CD4-positive, alpha-beta T cell (primary cell): ENCODE measurements at regions not wholly inside any gene's neighbourhood (a gene's known extent, or its start where the extent isn't known, plus 50 kb on each side); places are given as distances from the start of the nearest gene placed in this dataset.

ENCODE experiments used
- ATAC-seq: fragments of 200-7000 bp; cut with Tn5 transposase; one replicate; pipeline ENCODE4 v1.10.0; 2022; ENCODE audit warnings: mild to moderate bottlenecking; ENCODE audit not compliant: poor library complexity
- CTCF ChIA-PET: fragments of 350-600 bp; sonication (Branson Sonifier 250); formaldehyde crosslinking; loops from one replicate; lab custom pipeline; 2021; ENCODE audit warnings: antibody characterized with exemption, inconsistent platforms; lab: Charles Lee
- POLR2A ChIA-PET: fragments of 350-600 bp; sonication (Branson Sonifier 250); formaldehyde crosslinking; loops from one replicate; lab custom pipeline; 2021; ENCODE audit warnings: antibody characterized with exemption, inconsistent platforms; lab: Charles Lee
- DNase-seq, 14 experiments: peaks; one replicate each; pipeline ENCODE4 v3.0.0-alpha.2; 2013 to 2020; ENCODE audit warnings: mixed read lengths in 2 of 14
- H3K27ac ChIP-seq, 2 donors: one replicate each; pipeline versions ENCODE4 v1.5.1 to v1.7.0; 2013; ENCODE audit warnings: low read length in 2 of 2, low read depth in 1 of 2, mild to moderate bottlenecking in 1 of 2
- H3K27me3 ChIP-seq, 2 experiments: 1 replicate in 1 of 2; 2 replicates in 1 of 2; pipeline versions ENCODE4 v1.6.1 to v1.7.0; 2013; ENCODE audit warnings: low read length in 2 of 2, control low read depth in 1 of 2, mild to moderate bottlenecking in 1 of 2, moderate library complexity in 1 of 2; ENCODE audit not compliant: insufficient read depth in 2 of 2, control insufficient read depth in 1 of 2
- H3K36me3 ChIP-seq: one replicate; pipeline ENCODE4 v1.6.1; 2013; ENCODE audit warnings: low read length, control low read depth; ENCODE audit not compliant: insufficient read depth
- H3K4me1 ChIP-seq: one replicate; pipeline ENCODE4 v1.6.1; 2013; ENCODE audit warnings: low read length, control low read depth; ENCODE audit not compliant: insufficient read depth
- H3K4me3 ChIP-seq: one replicate; pipeline ENCODE4 v1.5.1; 2013; ENCODE audit warnings: mild to moderate bottlenecking, low read length, moderate library complexity
- H3K9me3 ChIP-seq, 2 experiments: 1 replicate in 1 of 2; 2 replicates in 1 of 2; pipeline versions ENCODE4 v1.6.1 to v1.7.0; 2013; ENCODE audit warnings: low read length in 2 of 2, mild to moderate bottlenecking in 2 of 2, control low read depth in 1 of 2, moderate library complexity in 1 of 2; ENCODE audit not compliant: control insufficient read depth in 1 of 2, insufficient read depth in 1 of 2
- H3K27ac Mint-ChIP-seq: one replicate; pipeline ENCODE4 v1.8.0; 2020; ENCODE audit warnings: mixed read lengths
- H3K27me3 Mint-ChIP-seq: one replicate; pipeline ENCODE4 v1.8.0; 2021; ENCODE audit warnings: mixed read lengths
- H3K36me3 Mint-ChIP-seq: one replicate; pipeline ENCODE4 v1.8.0; 2021; ENCODE audit warnings: low read depth, mixed read lengths
- H3K4me1 Mint-ChIP-seq: one replicate; pipeline ENCODE4 v1.8.0; 2021; ENCODE audit warnings: low read depth, mixed read lengths
- H3K4me3 Mint-ChIP-seq: one replicate; pipeline ENCODE4 v1.8.0; 2020; ENCODE audit warnings: mild to moderate bottlenecking, mixed read lengths
- H3K9me3 Mint-ChIP-seq: one replicate; pipeline ENCODE4 v1.8.0; 2020; ENCODE audit warnings: mixed read lengths
- CTCF ChIP-seq: fragments of 200-600 bp; IDR thresholded peaks from one replicate; pipeline ENCODE4 v1.8.0; 2022; ENCODE audit warnings: antibody characterized with exemption, mild to moderate bottlenecking
- intact Hi-C, 2 experiments: fragments of 100-400 bp; cut with DNase I in 1 of 2; cut with micrococcal nuclease in 1 of 2; formaldehyde crosslinking; loops; one replicate each; pipeline versions ENCODE4 v1.15.1 to v1.9.0; 2023 to 2025; cut with DNase I, micrococcal nuclease

GRCh38 chr7:29622335-29623265 lies 59.0 kb downstream of the PRR15 start:
- Histone ChIP-seq H3K9me3 (no peaks in the 10 kb centered on the region), H3K36me3 (no peaks in the 10 kb centered on the region), H3K4me3 (no peak overlapping the region), H3K4me1 (no peaks in the 10 kb centered on the region), H3K27ac (no peak overlapping the region), H3K27me3 (no peaks in the 10 kb centered on the region)
- TF ChIP-seq CTCF = no peak
- DNase-seq = no peak
- no peaks in the 10 kb centered on the region for H3K4me1 Mint-ChIP-seq
- H3K27me3 Mint-ChIP-seq = peaks cover 26% of the 10 kb centered on the region
- H3K9me3 Mint-ChIP-seq = no peaks in the 10 kb centered on the region
- H3K36me3 Mint-ChIP-seq = no peaks in the 10 kb centered on the region
- ATAC-seq = no peak
- H3K4me3 Mint-ChIP-seq = no peak overlapping the region
- H3K27ac Mint-ChIP-seq = no peak overlapping the region
- CTCF ChIA-PET = no interaction called here
- intact Hi-C loops = no loop called here
- POLR2A ChIA-PET = no interaction called here

- H3K27me3 Mint-ChIP-seq = peaks cover 22% of the 10 kb centered on the region
- H3K36me3 ChIP-seq = no peaks in the 10 kb centered on the region
- no peaks in the 10 kb centered on the region for H3K4me1 ChIP-seq
- no peaks in the 10 kb centered on the region for H3K9me3 Mint-ChIP-seq
- ATAC-seq = no peak
- H3K27ac Mint-ChIP-seq = no peak overlapping the region
- ChIA-PET CTCF (no interaction called here), POLR2A (no interaction called here)
- no peaks in the 10 kb centered on the region for H3K9me3 ChIP-seq
- intact Hi-C loops = no loop called here
- H3K4me3 Mint-ChIP-seq = no peak overlapping the region
- no peaks in the 10 kb centered on the region for H3K36me3 Mint-ChIP-seq
- no peak overlapping the region for H3K27ac ChIP-seq
- no peak for DNase-seq
- no peak overlapping the region for H3K4me3 ChIP-seq
- TF ChIP-seq CTCF = no peak
- no peaks in the 10 kb centered on the region for H3K27me3 ChIP-seq
- H3K4me1 Mint-ChIP-seq = no peaks in the 10 kb centered on the region
These were observed 60.3 kb downstream of the PRR15 start for GRCh38 chr7:29623973-29624372.

GRCh38 chr7:29626730-29627129 lies 63.1 kb downstream of the PRR15 start:
- no peaks in the 10 kb centered on the region for H3K4me1 Mint-ChIP-seq
- H3K27me3 Mint-ChIP-seq = peaks cover 22% of the 10 kb centered on the region
- no peaks in the 10 kb centered on the region for H3K27me3 ChIP-seq
- ATAC-seq (no peak), DNase-seq (no peak)
- no peaks in the 10 kb centered on the region for H3K9me3 Mint-ChIP-seq
- H3K9me3 ChIP-seq = no peaks in the 10 kb centered on the region
- H3K36me3 Mint-ChIP-seq = no peaks in the 10 kb centered on the region
- no peaks in the 10 kb centered on the region for H3K4me1 ChIP-seq
- H3K27ac Mint-ChIP-seq = no peak overlapping the region
- H3K36me3 ChIP-seq = no peaks in the 10 kb centered on the region
- POLR2A ChIA-PET = no interaction called here
- H3K4me3 Mint-ChIP-seq = no peak overlapping the region
- CTCF ChIA-PET = no interaction called here
- no peak for TF ChIP-seq CTCF
- intact Hi-C loops = no loop called here
- no peak overlapping the region for H3K4me3 ChIP-seq
- H3K27ac ChIP-seq = no peak overlapping the region
